ENCODE measurements at regions not wholly inside any gene's neighbourhood (a gene's known extent, or its start where the extent isn't known, plus 50 kb on each side); places are given as distances from the start of the nearest gene placed in this dataset.

- intact Hi-C loops (cut with DNase I; ENCODE audit: low total_unique reads), result no loop called here
- DNase-seq, result peak in 1 of 2 donors; percentile 11
- H3K4me3 ChIP-seq, result no peak overlapping the region
- H3K4me1 ChIP-seq, result no peaks in the 10 kb centered on the region
- 42 to 53% (median 46%) methylated on average over 2 of the region's 2 CpGs for WGBS, 5 donors
- peaks cover 0 to 9% (median 2%) of the 10 kb centered on the region in 4 donors for H3K9me3 ChIP-seq
- no peaks in the 10 kb centered on the region for H3K27me3 ChIP-seq
- H3K27ac ChIP-seq, result no peak overlapping the region
- TF ChIP-seq CTCF (IDR thresholded peaks at IDR 0.05), result no peak
- TF ChIP-seq EP300 (IDR thresholded peaks at IDR 0.05), result no peak
- no peak for TF ChIP-seq POLR2A (IDR thresholded peaks at IDR 0.05)
- TF ChIP-seq POLR2AphosphoS5 (IDR thresholded peaks at IDR 0.05), result no peak
- H3K36me3 ChIP-seq, result no peaks in the 10 kb centered on the region
These were observed 245.6 kb upstream of the ADAMTS5 start for GRCh38 chr21:27212441-27212840.

DNA sequence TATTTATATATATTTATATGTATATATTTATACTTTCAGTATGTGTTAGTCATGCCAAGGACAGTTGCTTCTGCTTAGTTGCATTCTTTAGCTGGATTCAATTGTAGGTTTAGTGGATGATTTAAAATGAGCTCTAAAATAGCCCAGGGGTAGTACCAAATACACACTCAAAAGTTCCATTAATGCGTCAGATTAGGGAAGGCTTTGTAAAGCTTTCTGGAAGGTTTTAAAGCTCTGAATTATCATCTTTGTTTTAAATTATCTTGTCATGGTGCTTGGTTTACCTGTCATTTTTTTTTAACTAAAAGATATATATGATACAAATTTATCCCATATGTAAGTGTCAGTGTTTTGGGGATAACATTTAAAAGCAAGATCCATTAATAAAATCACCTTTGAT lies 242.7 kb upstream of the ADAMTS5 start:
- 84 to 98% (median 94%) methylated on average over 1 of the region's 1 CpG for WGBS, 5 donors
- Histone ChIP-seq H3K27me3 (no peaks in the 10 kb centered on the region), H3K36me3 (no peaks in the 10 kb centered on the region), H3K4me1 (no peaks in the 10 kb centered on the region), H3K27ac (no peak overlapping the region), H3K9me3 (peaks cover 0 to 9% (median 2%) of the 10 kb centered on the region in 4 donors), H3K4me3 (no peak overlapping the region)
- no peak for DNase-seq
- TF ChIP-seq EP300 (IDR thresholded peaks at IDR 0.05), result no peak
- no peak for TF ChIP-seq CTCF (IDR thresholded peaks at IDR 0.05)
- no peak for TF ChIP-seq POLR2AphosphoS5 (IDR thresholded peaks at IDR 0.05)
- no peak for TF ChIP-seq POLR2A (IDR thresholded peaks at IDR 0.05)
- intact Hi-C loops (cut with DNase I; ENCODE audit: low total_unique reads), result no loop called here

- 71 to 80% (median 72%) methylated on average over 5 of the region's 5 CpGs for WGBS, 5 donors
- H3K4me3 ChIP-seq, result no peak overlapping the region
- peaks cover 0 to 9% (median 2%) of the 10 kb centered on the region in 4 donors for H3K9me3 ChIP-seq
- no peak overlapping the region for H3K27ac ChIP-seq
- intact Hi-C loops (cut with DNase I; ENCODE audit: low total_unique reads), result no loop called here
- H3K4me1 ChIP-seq, result no peaks in the 10 kb centered on the region
- no peaks in the 10 kb centered on the region for H3K27me3 ChIP-seq
- H3K36me3 ChIP-seq, result no peaks in the 10 kb centered on the region
- no peak for DNase-seq
- no peak for TF ChIP-seq POLR2A (IDR thresholded peaks at IDR 0.05)
- TF ChIP-seq EP300 (IDR thresholded peaks at IDR 0.05), result no peak
- no peak for TF ChIP-seq CTCF (IDR thresholded peaks at IDR 0.05)
These were observed 239.6 kb upstream of the ADAMTS5 start for GRCh38 chr21:27206368-27206982.

- Histone ChIP-seq H3K4me1 (no peaks in the 10 kb centered on the region), H3K9me3 (no peaks in the 10 kb centered on the region), H3K27ac (no peak overlapping the region), H3K36me3 (no peaks in the 10 kb centered on the region), H3K27me3 (no peaks in the 10 kb centered on the region), H3K4me3 (no peak overlapping the region)
- no peak for DNase-seq
- TF ChIP-seq POLR2AphosphoS5 (IDR thresholded peaks at IDR 0.05) (no peak), EP300 (IDR thresholded peaks at IDR 0.05) (no peak), POLR2A (IDR thresholded peaks at IDR 0.05) (no peak), CTCF (IDR thresholded peaks at IDR 0.05) (no peak)
- intact Hi-C loops (cut with DNase I; ENCODE audit: low total_unique reads), result no loop called here
These were observed 235.4 kb upstream of the ADAMTS5 start for GRCh38 chr21:27202301-27202700.
